HG03442 (cell line): ENCODE measurements at regions not wholly inside any gene's neighbourhood (a gene's known extent, or its start where the extent isn't known, plus 50 kb on each side); places are given as distances from the start of the nearest gene placed in this dataset.
"Not testable (repeated sequence)": the region's sequence is repeated elsewhere in the genome, so short reads cannot be mapped to it uniquely, and the experiment has no call there.

ENCODE experiments used
- ATAC-seq: cut with Tn5 transposase; IDR thresholded peaks from one replicate; pipeline ENCODE4 v1.9.1; 2021; ENCODE audit warnings: mild to moderate bottlenecking, moderate library complexity; ENCODE audit not compliant: unreplicated experiment

- not testable (repeated sequence) for ATAC-seq
These were observed 56.7 kb upstream of the SELENOP start for GRCh38 chr5:42868417-42868816.

- ATAC-seq: not testable (repeated sequence)
These were observed 53.1 kb upstream of the SELENOP start for GRCh38 chr5:42864749-42865148.
